Endothelial cell of umbilical vein (primary cell): ENCODE measurements at regions not wholly inside any gene's neighbourhood (a gene's known extent, or its start where the extent isn't known, plus 50 kb on each side); places are given as distances from the start of the nearest gene placed in this dataset.

Experiments used
- BruUV-seq: library from RNA; stranded (reverse); fragments of 400-500 nt; replicated peaks from 2 replicates; lab custom pipeline; 2021; lab: Mats Ljungman, UMichigan
- CTCF ChIA-PET: fragments of 300-600, 350-600 bp; sonication (Branson Sonifier 250); formaldehyde crosslinking; loops from one replicate; lab custom pipeline; 2021; ENCODE audit warnings: antibody characterized with exemption, inconsistent platforms; lab: Charles Lee
- POLR2A ChIA-PET: fragments of 300-600, 350-600 bp; sonication (Branson Sonifier 250); formaldehyde crosslinking; loops from one replicate; lab custom pipeline; 2021; ENCODE audit warnings: antibody characterized with exemption, inconsistent platforms; lab: Charles Lee
- DNase-seq: peaks from one replicate; pipeline ENCODE4 v3.0.0-alpha.2; 2011; ENCODE audit warnings: low read depth, low spot score
- FAIRE-seq: peaks from 2 replicates; lab custom pipeline; 2011; peaks lifted over from hg19 to GRCh38; lab: Jason Lieb, UNC
- H2AFZ ChIP-seq: 2 replicates; pipeline ENCODE4 v1.6.0; 2012; ENCODE audit warnings: low read depth, low read length, control low read depth, inconsistent platforms
- H3K27ac ChIP-seq: 2 replicates; pipeline ENCODE4 v1.5.1; 2011; ENCODE audit warnings: low read depth, mild to moderate bottlenecking, control low read depth, low read length, moderate library complexity; ENCODE audit not compliant: insufficient read depth
- H3K27me3 ChIP-seq, 2 experiments: 2 replicates each; pipeline versions ENCODE4 v1.6.0 to v1.6.1; 2011; ENCODE audit warnings: low read length in 2 of 2, mixed read lengths in 1 of 2; ENCODE audit not compliant: control insufficient read depth in 2 of 2, insufficient read depth in 2 of 2
- H3K36me3 ChIP-seq, 2 experiments: 2 replicates in 1 of 2; 3 replicates in 1 of 2; pipeline ENCODE4 v1.5.1; 2011; ENCODE audit warnings: low read length in 2 of 2, mild to moderate bottlenecking in 1 of 2, moderate library complexity in 1 of 2; ENCODE audit not compliant: control insufficient read depth in 2 of 2, insufficient read depth in 2 of 2; ENCODE audit errors: extremely low read depth in 1 of 2
- H3K4me1 ChIP-seq: 3 replicates; pipeline ENCODE4 v1.5.1; 2011; ENCODE audit warnings: mild to moderate bottlenecking, low read length; ENCODE audit not compliant: control insufficient read depth, insufficient read depth; ENCODE audit errors: extremely low read depth
- H3K4me2 ChIP-seq: 2 replicates; pipeline ENCODE4 v1.6.1; 2011; ENCODE audit warnings: low read length, control low read depth, mixed read lengths; ENCODE audit not compliant: insufficient read depth
- H3K4me3 ChIP-seq, 3 experiments: fragments of 200-600 bp in 1 of 3; sonication (generic), shearing (Covaris generic) in 1 of 3; replicated peaks in 1 of 3; 2 replicates each; pipeline ENCODE4 v1.5.1; 2011 to 2016; ENCODE audit warnings: control low read depth in 3 of 3, low read length in 3 of 3, mild to moderate bottlenecking in 2 of 3, inconsistent platforms in 1 of 3, low read depth in 1 of 3, moderate library complexity in 1 of 3; ENCODE audit not compliant: insufficient read depth in 1 of 3
- H3K79me2 ChIP-seq: 2 replicates; pipeline ENCODE4 v1.6.0; 2012; ENCODE audit warnings: low read length, inconsistent platforms; ENCODE audit not compliant: control insufficient read depth, insufficient read depth
- H3K9ac ChIP-seq: replicated peaks from 2 replicates; pipeline ENCODE3; 2011; ENCODE audit warnings: low read length, control low read depth; ENCODE audit not compliant: insufficient read depth; ENCODE audit errors: extremely low read depth
- H3K9me1 ChIP-seq: replicated peaks from 3 replicates; pipeline ENCODE4 v1.6.0; 2011; ENCODE audit warnings: mild to moderate bottlenecking, low read length; ENCODE audit not compliant: control insufficient read depth, insufficient read depth; ENCODE audit errors: extremely low read depth
- H3K9me3 ChIP-seq: replicated peaks from 2 replicates; pipeline ENCODE4 v1.5.1; 2012; ENCODE audit warnings: low read length, inconsistent platforms; ENCODE audit not compliant: control insufficient read depth, insufficient read depth
- H4K20me1 ChIP-seq: replicated peaks from 2 replicates; pipeline ENCODE3; 2011; ENCODE audit warnings: mild to moderate bottlenecking, low read length; ENCODE audit not compliant: control insufficient read depth, insufficient read depth; ENCODE audit errors: extremely low read depth
- EZH2 ChIP-seq: IDR thresholded peaks from 2 replicates; pipeline ENCODE4 v1.6.1; 2012; ENCODE audit warnings: borderline replicate concordance, low read depth, mild to moderate bottlenecking, moderate library complexity, low read length, inconsistent platforms; ENCODE audit not compliant: severe bottlenecking
- FOS ChIP-seq: IDR thresholded peaks from 2 replicates; pipeline ENCODE4 v1.6.1; 2011; ENCODE audit warnings: mild to moderate bottlenecking, low read length, moderate library complexity, borderline replicate concordance; ENCODE audit not compliant: insufficient read depth
- GATA2 ChIP-seq: IDR thresholded peaks from 2 replicates; pipeline ENCODE4 v1.7.0; 2011; ENCODE audit warnings: low read depth, mild to moderate bottlenecking, moderate library complexity, mixed read lengths, low read length; ENCODE audit not compliant: insufficient read length, insufficient read depth
- JUN ChIP-seq: IDR thresholded peaks from 2 replicates; pipeline ENCODE4 v1.6.1; 2011; ENCODE audit warnings: borderline replicate concordance, low read depth; ENCODE audit not compliant: insufficient read length, insufficient read depth
- MYC ChIP-seq: IDR thresholded peaks from one replicate; pipeline ENCODE4 v1.6.1; 2011; ENCODE audit warnings: mild to moderate bottlenecking, low read depth, low read length
- POLR2A ChIP-seq: IDR thresholded peaks from 2 replicates; pipeline ENCODE4 v1.6.1; 2012; ENCODE audit warnings: low read depth, mild to moderate bottlenecking, control low read depth, low read length
- POLR2AphosphoS5 ChIP-seq: IDR thresholded peaks from 2 replicates; pipeline ENCODE4 v1.6.1; 2012; ENCODE audit warnings: low read depth, mild to moderate bottlenecking, control low read depth, low read length, moderate library complexity; ENCODE audit not compliant: insufficient read depth
- dilution Hi-C: fragments of 300-500 bp; cut with MboI; formaldehyde crosslinking; loops from one replicate; pipeline ENCODE4 v1.15.0; 2019; ENCODE audit warnings: low sequenced_read_pairs; ENCODE audit not compliant: extremely low pct_ligation_motif_present
- intact Hi-C: fragments of 100-400 bp; cut with micrococcal nuclease; formaldehyde crosslinking; loops from one replicate; pipeline ENCODE4 v1.10.0; 2022
- TF ChIP-seq, protein P1 (sequence below): IDR thresholded peaks from 2 replicates; pipeline ENCODE4 v1.6.1; 2011; ENCODE audit not compliant: insufficient read depth, insufficient read length
- TF ChIP-seq, protein P2 (sequence below), 2 donors: IDR thresholded peaks; 1 replicate in 1 of 2; 2 replicates in 1 of 2; pipeline ENCODE4 v1.5.1; 2011; ENCODE audit warnings: low read length in 2 of 2, mild to moderate bottlenecking in 2 of 2, moderate library complexity in 2 of 2, control low read depth in 1 of 2, inconsistent platforms in 1 of 2, low read depth in 1 of 2; ENCODE audit not compliant: insufficient read depth in 1 of 2; ENCODE audit errors: extremely low read depth in 1 of 2

DNA sequence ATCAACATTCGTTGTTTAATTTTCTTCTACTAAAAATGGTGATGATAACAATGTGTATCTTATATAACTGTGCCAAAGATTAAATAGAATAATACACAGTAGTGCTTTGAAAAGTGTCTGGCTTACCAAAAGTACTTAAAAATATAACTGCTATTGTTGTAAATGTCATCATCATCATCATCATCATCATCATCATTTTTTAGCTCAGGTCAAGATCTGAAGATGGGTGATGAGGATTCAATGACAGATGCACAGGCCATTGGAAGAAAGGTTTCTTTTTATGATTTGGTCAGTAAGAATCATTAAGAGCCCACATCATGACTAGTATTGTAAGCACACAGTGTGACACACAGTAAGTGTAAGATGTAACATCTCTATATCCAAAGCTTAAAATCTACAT lies 795.2 kb downstream of the SLC4A3 start:
- no peaks in the 10 kb centered on the region for H4K20me1 ChIP-seq
- H3K4me1 ChIP-seq: no peaks in the 10 kb centered on the region
- no peak for DNase-seq
- H3K27ac ChIP-seq: no peak overlapping the region
- H3K4me3 ChIP-seq: no peak overlapping the region
- no peak for TF ChIP-seq GATA2
- TF ChIP-seq POLR2A: no peak
- TF ChIP-seq, protein P1, sequence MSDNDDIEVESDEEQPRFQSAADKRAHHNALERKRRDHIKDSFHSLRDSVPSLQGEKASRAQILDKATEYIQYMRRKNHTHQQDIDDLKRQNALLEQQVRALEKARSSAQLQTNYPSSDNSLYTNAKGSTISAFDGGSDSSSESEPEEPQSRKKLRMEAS: no peak
- no peak for TF ChIP-seq POLR2AphosphoS5
- no peak for TF ChIP-seq JUN
- no peak for TF ChIP-seq FOS
- TF ChIP-seq EZH2: no peak
- TF ChIP-seq, protein P2, sequence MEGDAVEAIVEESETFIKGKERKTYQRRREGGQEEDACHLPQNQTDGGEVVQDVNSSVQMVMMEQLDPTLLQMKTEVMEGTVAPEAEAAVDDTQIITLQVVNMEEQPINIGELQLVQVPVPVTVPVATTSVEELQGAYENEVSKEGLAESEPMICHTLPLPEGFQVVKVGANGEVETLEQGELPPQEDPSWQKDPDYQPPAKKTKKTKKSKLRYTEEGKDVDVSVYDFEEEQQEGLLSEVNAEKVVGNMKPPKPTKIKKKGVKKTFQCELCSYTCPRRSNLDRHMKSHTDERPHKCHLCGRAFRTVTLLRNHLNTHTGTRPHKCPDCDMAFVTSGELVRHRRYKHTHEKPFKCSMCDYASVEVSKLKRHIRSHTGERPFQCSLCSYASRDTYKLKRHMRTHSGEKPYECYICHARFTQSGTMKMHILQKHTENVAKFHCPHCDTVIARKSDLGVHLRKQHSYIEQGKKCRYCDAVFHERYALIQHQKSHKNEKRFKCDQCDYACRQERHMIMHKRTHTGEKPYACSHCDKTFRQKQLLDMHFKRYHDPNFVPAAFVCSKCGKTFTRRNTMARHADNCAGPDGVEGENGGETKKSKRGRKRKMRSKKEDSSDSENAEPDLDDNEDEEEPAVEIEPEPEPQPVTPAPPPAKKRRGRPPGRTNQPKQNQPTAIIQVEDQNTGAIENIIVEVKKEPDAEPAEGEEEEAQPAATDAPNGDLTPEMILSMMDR (IDR thresholded peaks at IDR 0.05; ENCODE audit: extremely low read depth in 1 of 2, insufficient read depth in 1 of 2, low read depth in 1 of 2, low read length in 2 of 2): no peak
- no peak for TF ChIP-seq MYC
- ChIA-PET POLR2A (no interaction called here), CTCF (no interaction called here)
- H3K9me1 ChIP-seq: no peaks in the 10 kb centered on the region
- no peaks in the 10 kb centered on the region for H3K79me2 ChIP-seq
- H3K9ac ChIP-seq: no peak overlapping the region
- dilution Hi-C loops (no loop called here), intact Hi-C loops (no loop called here)
- H3K27me3 ChIP-seq: no peaks in the 10 kb centered on the region
- peaks cover 3% of the 10 kb centered on the region for H3K9me3 ChIP-seq
- H3K36me3 ChIP-seq: no peaks in the 10 kb centered on the region
- no peak overlapping the region for H3K4me2 ChIP-seq
- H2AFZ ChIP-seq: no peak overlapping the region
- FAIRE-seq: no peak
- no TSS peak for BruUV-seq
